Amniotic stem cell (primary cell): ENCODE measurements at regions not wholly inside any gene's neighbourhood (a gene's known extent, or its start where the extent isn't known, plus 50 kb on each side); places are given as distances from the start of the nearest gene placed in this dataset.
"Not testable (repeated sequence)": the region's sequence is repeated elsewhere in the genome, so short reads cannot be mapped to it uniquely, and the experiment has no call there.

Experiments used
- DNase-seq: peaks from one replicate; lab custom pipeline; 2025; lab: John Stamatoyannopoulos, UW

DNA sequence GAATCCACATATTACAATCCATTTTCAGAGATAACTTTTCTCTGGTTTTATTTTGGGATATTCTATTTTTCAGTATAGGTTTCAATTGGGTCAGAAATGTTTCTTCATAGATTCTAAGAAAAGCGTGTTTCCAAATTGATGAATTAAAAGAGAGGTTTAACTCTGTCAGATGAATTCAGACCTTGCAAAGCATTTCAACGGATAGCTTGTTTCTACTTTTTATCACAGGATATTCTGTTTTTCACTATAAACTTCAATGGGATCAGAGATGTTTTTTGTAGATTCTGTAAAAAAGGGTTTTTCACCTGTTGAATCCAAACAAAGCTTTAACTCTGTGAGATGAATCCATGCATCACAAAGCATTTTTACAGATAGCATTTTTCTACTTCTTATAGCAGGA lies 1498.1 kb downstream of the UQCRFS1 start:
- no peak for DNase-seq

DNA sequence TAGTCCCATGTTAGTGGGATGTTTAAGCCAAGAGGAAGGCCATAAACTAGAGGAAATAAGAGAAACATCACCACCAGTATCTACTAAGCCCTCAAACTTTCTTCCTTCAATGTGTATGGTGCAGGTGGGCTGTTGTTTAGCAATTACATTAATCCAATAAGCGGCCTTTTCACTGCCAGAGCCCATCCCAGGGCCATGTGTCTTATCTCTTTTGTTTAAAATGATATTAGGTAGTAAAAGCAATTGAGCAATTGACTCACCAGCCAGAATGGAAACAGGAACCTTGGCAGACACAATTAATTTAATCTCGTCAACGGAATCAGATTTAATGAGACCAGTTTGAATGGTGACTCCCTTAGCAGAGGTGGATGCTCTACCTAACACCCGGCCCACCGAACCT lies 1503.5 kb downstream of the UQCRFS1 start:
- DNase-seq = no peak

GRCh38 chr19:27708986-27709385 lies 1504.0 kb downstream of the UQCRFS1 start:
- not testable (repeated sequence) for DNase-seq

GRCh38 chr19:27707026-27707425 lies 1505.9 kb downstream of the UQCRFS1 start:
- not testable (repeated sequence) for DNase-seq

DNA sequence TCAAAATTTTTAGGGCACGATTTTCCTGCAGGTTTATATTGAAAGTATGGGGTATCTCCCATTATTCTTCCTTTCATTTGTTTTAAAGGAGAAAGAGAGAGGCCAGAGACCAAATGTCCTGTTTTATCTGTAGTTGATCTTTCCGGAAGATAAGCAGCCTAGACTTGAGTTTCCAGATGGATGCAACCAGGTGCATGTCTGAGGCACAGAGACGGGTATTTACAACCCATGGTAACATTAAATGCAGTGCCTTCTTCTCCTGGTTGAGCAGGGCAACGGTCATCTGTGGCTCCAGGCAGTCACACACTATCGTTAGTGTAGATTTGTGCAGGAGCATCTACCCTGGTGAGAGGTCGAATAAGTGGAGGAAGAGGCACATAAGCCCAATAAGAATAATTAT lies 1507.1 kb downstream of the UQCRFS1 start:
- DNase-seq = no peak

DNA sequence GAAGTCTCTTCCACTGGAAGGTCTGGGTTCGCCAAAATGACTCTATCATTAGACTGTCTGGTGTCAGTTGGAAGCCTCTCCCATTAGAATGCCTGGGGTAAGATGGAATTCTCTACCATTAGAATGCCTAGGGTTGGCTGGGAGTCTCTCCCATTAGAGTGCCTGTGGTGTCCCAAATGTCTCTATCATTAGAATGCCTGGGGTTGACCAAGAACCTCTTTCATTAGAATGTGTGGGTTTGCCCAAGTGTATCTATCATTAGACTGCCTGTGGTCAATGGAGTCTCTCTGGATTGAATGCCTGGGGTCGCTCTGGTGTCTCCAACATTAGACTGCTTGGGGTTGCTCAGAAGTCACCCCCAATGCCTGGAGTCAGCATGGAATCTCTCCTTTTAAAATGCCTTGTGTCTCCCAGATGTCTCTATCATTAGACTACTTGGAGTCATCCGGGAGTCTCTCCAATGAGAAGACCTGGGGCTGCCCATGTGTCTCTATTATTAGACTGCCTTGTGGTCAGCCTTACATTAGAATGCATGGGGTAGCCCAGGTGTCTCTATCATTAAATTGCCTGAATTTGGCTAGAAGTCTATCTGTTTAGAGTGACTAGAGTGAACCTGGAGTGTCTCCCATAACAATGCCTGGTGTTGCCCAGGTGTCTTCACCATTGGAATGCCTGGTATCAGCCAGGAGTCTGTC lies 1518.4 kb downstream of the UQCRFS1 start:
- no peak for DNase-seq

- DNase-seq = no peak
Observed at GRCh38 chr19:27691991-27692390, 1521.0 kb downstream of the UQCRFS1 start.

DNA sequence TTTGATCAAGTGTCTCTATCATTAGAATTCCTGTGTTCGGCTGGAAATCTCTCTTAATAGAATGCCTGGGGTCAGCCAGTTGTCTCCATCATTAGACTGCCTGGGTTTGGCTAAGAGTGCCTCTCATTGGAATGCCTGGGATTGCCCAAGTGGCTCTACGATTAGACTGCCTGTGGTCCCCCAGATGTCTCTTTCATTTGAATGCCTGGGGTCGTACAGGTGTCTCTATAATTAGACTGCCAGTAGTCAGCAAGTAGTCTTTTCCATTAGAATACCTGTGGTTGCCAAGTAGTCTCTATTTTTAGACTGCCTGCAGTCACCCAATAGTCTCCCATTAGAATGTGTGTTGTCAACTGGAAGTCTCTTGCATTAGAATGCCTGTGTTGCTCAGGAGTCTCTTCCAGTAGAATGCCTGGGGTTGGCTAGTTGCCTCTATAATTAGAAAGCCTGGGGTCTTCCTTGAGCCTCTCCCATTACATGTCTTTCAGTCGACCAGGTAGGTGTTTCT lies 1523.2 kb downstream of the UQCRFS1 start:
- DNase-seq = no peak

DNA sequence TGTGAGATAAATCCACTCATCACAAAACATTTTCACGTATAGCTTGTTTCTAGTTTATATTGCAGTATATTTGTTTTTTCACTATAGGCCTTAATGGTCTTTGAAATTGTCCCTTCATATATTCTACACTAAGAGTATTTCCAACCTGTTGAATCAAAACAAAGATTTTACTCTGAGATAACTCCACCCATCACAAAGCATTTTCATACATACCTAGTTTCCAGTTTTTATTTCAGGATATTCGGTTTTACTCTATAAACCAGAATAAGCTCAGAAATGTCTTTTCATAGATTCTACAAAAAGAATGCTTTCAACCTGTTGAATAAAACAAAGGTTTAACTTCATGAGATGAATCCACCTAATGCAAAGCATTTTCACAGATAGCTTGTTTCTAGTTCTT lies 1528.7 kb downstream of the UQCRFS1 start:
- DNase-seq = no peak

GRCh38 chr19:27681972-27682371 lies 1531.0 kb downstream of the UQCRFS1 start:
- DNase-seq = no peak

- DNase-seq = no peak
Observed at GRCh38 chr19:27679905-27680304, 1533.0 kb downstream of the UQCRFS1 start.

DNA sequence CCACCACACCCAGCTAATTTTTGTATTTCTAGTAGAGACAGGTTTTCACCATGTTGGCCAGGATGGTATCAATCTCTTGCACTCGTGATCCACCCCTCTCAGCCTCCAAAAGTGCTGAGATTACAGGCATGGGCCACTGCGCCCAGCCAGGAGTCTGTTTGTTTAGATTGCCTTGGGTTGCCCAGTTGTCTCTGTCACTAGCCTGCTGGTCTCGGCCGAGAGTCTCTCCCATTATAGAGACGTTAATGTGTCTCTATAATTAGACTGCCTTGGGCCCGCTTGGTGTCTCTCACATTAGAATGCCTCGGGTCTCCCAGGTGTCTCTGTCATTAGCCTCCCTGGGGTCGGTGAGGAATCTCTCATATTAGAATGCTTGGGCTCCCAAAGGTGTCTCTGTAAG lies 1533.6 kb downstream of the UQCRFS1 start:
- no peak for DNase-seq

GRCh38 chr19:27676877-27677276 lies 1536.1 kb downstream of the UQCRFS1 start:
- no peak for DNase-seq

- no peak for DNase-seq
Observed at GRCh38 chr19:27676334-27676733, 1536.6 kb downstream of the UQCRFS1 start.

DNA sequence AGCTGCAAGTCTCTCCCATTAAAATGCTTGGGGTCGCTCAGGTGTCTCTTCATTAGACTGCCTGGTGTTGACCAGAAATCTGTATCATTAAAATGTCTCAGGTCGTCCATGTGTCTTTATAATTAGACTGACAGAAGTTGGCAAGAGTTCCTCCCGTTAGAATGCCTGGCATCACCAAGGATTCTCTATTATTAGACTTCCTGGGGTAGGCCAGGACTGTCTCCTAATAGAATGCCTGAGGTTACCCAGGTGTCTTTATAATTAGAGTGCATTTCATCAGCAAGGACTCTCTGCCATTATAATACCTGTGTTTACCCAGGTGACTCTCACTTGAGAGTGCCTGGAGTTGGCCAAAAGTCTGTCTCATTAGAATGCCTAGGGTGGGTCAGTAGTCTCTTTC lies 1537.2 kb downstream of the UQCRFS1 start:
- no peak for DNase-seq

DNA sequence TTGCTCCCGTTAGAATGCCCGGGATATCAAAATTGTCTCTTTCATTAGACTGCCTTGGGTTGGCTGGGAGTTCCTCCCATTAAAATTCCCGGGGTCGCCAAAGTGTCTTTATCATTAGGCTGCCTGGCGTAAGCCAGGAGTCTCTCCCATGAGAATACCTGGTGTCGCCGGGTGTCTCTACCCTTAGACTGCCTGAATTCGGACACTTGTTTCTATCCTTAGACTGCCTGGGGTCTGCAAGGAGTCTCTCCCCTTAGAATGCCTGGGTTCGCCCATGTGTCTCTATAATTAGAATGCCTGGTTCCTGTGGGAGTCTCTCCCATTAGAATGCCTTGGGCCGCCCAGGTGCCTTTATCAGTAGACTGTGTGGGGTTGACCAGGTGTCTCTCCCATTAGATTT lies 1538.2 kb downstream of the UQCRFS1 start:
- DNase-seq = no peak

DNA sequence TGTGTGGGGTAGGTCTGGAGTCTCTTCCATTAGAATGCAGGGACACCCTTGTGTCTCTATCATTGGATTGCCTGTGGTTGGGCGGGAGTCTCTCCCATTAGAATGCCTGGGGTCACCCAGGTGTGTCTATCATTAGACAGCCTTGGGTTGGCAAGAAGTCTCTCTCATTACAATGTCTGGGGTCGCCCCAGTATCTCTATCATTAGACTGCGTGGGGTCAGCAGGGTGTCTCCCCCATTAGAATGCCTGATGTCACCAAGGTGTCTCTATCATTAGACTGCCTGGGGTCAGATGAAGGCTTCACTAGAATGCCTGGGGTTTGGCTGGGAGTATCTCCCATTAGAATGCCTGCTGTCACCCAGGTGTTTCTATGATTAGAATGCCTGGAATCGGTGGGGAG lies 1539.0 kb downstream of the UQCRFS1 start:
- no peak for DNase-seq

DNA sequence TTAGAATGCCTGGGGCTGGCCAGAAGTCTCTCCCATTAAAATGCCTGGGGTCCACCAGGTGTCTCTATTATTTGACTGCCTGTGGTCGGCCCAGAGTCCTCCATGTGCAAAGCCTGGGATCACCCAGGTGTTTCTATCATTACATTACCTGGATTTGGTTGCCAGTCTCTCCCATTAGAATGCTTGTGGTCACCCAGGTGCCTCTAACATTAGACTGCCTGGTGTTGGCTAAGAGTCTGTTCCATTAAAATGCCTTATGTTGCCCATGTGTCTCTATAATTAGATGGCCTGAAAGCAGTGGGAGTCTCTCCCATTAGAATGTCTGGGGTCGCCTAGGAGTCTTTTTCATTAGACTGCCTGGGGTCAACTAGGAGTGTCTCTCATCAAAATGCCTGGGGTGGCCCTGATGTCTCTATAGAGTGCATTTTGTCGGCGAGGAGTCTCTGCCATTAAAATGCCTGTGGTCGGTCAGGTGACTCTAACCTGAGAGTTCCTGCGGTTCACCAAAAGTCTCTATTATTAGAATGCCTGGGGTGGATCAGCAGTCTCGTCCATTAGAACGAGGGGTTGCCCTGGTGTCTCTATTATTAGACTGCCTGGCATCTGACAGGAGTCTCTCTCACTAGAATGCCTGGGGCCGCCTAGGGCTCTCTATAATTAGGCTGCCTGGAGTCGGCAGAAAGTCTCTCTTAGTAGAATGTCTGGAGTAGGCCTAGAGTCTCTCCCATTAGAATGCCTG lies 1540.5 kb downstream of the UQCRFS1 start:
- no peak for DNase-seq

- no peak for DNase-seq
Observed at GRCh38 chr19:27671876-27672275, 1541.1 kb downstream of the UQCRFS1 start.

- no peak for DNase-seq
Observed at GRCh38 chr19:27660428-27660827, 1552.5 kb downstream of the UQCRFS1 start.

GRCh38 chr19:27657271-27658051 lies 1555.5 kb downstream of the UQCRFS1 start:
- DNase-seq = no peak

DNA sequence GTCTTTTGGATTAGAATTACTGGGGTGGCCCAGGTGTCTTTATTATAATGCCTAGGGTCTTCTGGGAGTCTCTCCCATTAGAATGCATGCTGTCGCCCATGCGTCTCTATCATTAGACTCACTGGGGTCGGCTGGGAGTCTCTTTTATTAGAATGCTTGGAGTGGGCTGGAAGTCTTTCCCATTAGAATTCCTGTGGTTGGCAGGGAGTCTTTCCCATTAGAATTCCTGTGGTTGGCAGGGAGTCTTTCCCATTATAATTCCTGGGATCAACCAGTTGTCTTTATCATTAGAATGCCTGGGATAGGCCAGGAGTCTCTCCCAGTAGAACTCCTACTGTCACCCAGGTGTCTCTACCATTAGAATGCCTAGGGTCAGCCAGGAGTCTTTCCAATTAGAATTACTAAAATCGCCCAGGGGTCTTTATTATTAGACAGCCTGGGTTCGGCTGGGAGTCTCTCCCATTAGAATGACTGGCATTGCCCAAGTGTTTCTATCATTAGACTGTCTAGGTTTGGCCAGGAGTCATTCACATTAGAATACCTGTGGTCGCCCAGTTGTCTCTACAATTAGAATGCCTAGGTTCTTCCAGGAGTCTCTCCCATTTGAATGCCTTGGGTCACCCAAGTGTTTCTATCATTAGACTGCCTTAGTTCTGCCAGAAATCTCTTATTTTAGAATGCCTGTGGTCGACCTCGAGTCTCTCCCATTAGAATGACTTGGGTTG lies 1558.5 kb downstream of the UQCRFS1 start:
- no peak for DNase-seq
